GM21723 (cell line): ENCODE measurements at regions not wholly inside any gene's neighbourhood (a gene's known extent, or its start where the extent isn't known, plus 50 kb on each side); places are given as distances from the start of the nearest gene placed in this dataset.
"Not testable (repeated sequence)": the region's sequence is repeated elsewhere in the genome, so short reads cannot be mapped to it uniquely, and the experiment has no call there.

Experiments used
- ATAC-seq: cut with Tn5 transposase; IDR thresholded peaks from one replicate; pipeline ENCODE4 v1.9.1; 2021; ENCODE audit warnings: mild to moderate bottlenecking, moderate library complexity; ENCODE audit not compliant: unreplicated experiment

- ATAC-seq: no peak
These were observed 1376.3 kb upstream of the ACVR2A start for GRCh38 chr2:146468578-146468977.

- no peak for ATAC-seq
These were observed 1377.4 kb upstream of the ACVR2A start for GRCh38 chr2:146467425-146467824.

GRCh38 chr2:146465460-146465859, 1379.4 kb upstream of the ACVR2A start:
- no peak for ATAC-seq

GRCh38 chr2:146461068-146461467, 1383.8 kb upstream of the ACVR2A start:
- ATAC-seq: peak; percentile 74

- ATAC-seq: no peak
These were observed 1386.2 kb upstream of the ACVR2A start for GRCh38 chr2:146458585-146458984.

GRCh38 chr2:146457221-146457620, 1387.6 kb upstream of the ACVR2A start:
- ATAC-seq: no peak

- ATAC-seq: no peak
These were observed 1389.5 kb upstream of the ACVR2A start for GRCh38 chr2:146455325-146455724.

GRCh38 chr2:146451972-146452371, 1392.9 kb upstream of the ACVR2A start:
- ATAC-seq: no peak

- no peak for ATAC-seq
These were observed 1394.7 kb upstream of the ACVR2A start for GRCh38 chr2:146450131-146450530.

GRCh38 chr2:146444987-146445386, 1399.8 kb upstream of the ACVR2A start:
- ATAC-seq: no peak

- ATAC-seq: no peak
These were observed 1400.7 kb upstream of the ACVR2A start for GRCh38 chr2:146444085-146444484.

GRCh38 chr2:146438246-146438645, 1406.6 kb upstream of the ACVR2A start:
- no peak for ATAC-seq

- no peak for ATAC-seq
These were observed 1407.1 kb upstream of the ACVR2A start for GRCh38 chr2:146437712-146438111.

- ATAC-seq: no peak
These were observed 1411.5 kb upstream of the ACVR2A start for GRCh38 chr2:146433116-146433875.

- ATAC-seq: no peak
These were observed 1415.5 kb upstream of the ACVR2A start for GRCh38 chr2:146429366-146429765.

- ATAC-seq: no peak
These were observed 1426.9 kb upstream of the ACVR2A start for GRCh38 chr2:146417942-146418341.

- ATAC-seq: no peak
These were observed 1429.5 kb upstream of the ACVR2A start for GRCh38 chr2:146415291-146415690.

- ATAC-seq: no peak
These were observed 1430.4 kb upstream of the ACVR2A start for GRCh38 chr2:146414456-146414855.

- ATAC-seq: no peak
These were observed 1431.7 kb upstream of the ACVR2A start for GRCh38 chr2:146413086-146413610.

GRCh38 chr2:146412625-146413024, 1432.2 kb upstream of the ACVR2A start:
- no peak for ATAC-seq

GRCh38 chr2:146405402-146406309, 1439.2 kb upstream of the ACVR2A start:
- ATAC-seq: not testable (repeated sequence)
